Thoracic aorta (tissue), 2 donors: ENCODE measurements at regions not wholly inside any gene's neighbourhood (a gene's known extent, or its start where the extent isn't known, plus 50 kb on each side); places are given as distances from the start of the nearest gene placed in this dataset.

Experiments used
- ATAC-seq: fragments of 150-250 bp; one replicate; pipeline ENCODE4 v1.8.0; 2017; ENCODE audit warnings: low read depth; ENCODE audit not compliant: insufficient number of reproducible peaks, low FRiP score
- DNase-seq: peaks from one replicate; pipeline ENCODE4 v3.0.0-alpha.2; 2020; ENCODE audit warnings: low spot score
- H3K27ac ChIP-seq, 2 donors: fragments of 200-600 bp; sonication (generic); 1 replicate in 1 of 2; 2 replicates in 1 of 2; pipeline ENCODE4 v1.5.1; 2016; ENCODE audit warnings: mild to moderate bottlenecking in 2 of 2, moderate library complexity in 2 of 2
- H3K27me3 ChIP-seq: fragments of 200-600 bp; sonication (generic); replicated peaks from 2 replicates; pipeline ENCODE4 v1.6.0; 2016; ENCODE audit warnings: mild to moderate bottlenecking; ENCODE audit not compliant: insufficient read depth
- H3K36me3 ChIP-seq: fragments of 200-600 bp; sonication (generic); one replicate; pipeline ENCODE4 v1.5.1; 2016
- H3K4me1 ChIP-seq, 2 donors: fragments of 200-600 bp; sonication (generic); 1 replicate in 1 of 2; 2 replicates in 1 of 2; pipeline versions ENCODE4 v1.5.1 to v1.6.0; 2016; ENCODE audit warnings: low read depth in 2 of 2, mild to moderate bottlenecking in 1 of 2; ENCODE audit not compliant: control insufficient read depth in 1 of 2
- H3K4me3 ChIP-seq: fragments of 200-600 bp; sonication (generic); 2 replicates; pipeline ENCODE4 v1.5.1; 2016; ENCODE audit warnings: mild to moderate bottlenecking
- H3K9me3 ChIP-seq: fragments of 200-600 bp; sonication (generic); 2 replicates; pipeline ENCODE4 v1.5.1; 2016
- CTCF ChIP-seq: fragments of 200-600 bp; sonication (generic); IDR thresholded peaks from one replicate; pipeline ENCODE4 v1.5.1; 2019; ENCODE audit warnings: antibody characterized with exemption

DNA sequence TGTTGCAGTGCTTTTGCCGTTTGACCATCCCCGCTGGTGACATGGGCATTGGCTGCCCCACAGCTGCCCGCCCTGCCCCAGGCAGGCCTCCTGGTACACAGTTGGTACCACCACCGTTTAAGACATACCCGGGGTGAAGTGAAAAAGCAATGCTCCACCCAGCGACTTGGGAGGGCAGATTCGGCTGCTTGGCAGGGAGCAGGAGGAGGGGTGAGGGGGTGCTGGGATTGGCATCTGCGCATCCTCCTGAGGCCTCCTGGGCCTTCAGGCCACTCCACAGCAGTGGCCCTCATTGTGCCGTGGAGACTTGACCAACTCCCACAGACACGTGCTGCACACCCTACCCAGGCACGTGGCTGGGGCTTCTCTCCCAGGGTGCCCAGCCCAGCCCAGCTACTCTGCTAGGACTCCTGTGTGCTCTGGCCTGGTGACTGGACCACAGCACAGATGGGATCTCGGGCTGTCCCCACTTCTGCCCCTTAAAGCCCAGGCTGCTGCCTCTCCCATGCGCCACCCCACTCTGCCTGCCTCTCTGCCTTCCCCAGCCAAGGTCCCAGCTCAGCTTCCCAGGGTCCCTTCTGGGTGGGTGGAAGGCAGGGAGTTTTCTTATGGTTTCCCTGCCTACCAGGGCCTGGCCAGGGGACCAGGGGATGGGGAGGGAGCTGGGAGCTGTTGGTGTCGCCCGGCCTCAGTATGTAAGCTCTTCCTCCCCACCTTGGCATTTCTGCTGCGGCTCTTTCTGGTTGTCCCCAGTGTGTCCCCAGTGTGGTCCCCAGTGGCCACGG lies 157.0 kb upstream of the HS6ST1 start:
- Histone ChIP-seq H3K27ac (no peak overlapping the region), H3K9me3 (no peaks in the 10 kb centered on the region), H3K4me3 (no peak overlapping the region), H3K36me3 (no peaks in the 10 kb centered on the region), H3K4me1 (peaks cover 0 to 12% of the 10 kb centered on the region in 2 donors), H3K27me3 (no peaks in the 10 kb centered on the region)
- ATAC-seq (no peak), DNase-seq (no peak)
- no peak for TF ChIP-seq CTCF

- TF ChIP-seq CTCF = no peak
- Histone ChIP-seq H3K9me3 (no peaks in the 10 kb centered on the region), H3K27ac (no peak overlapping the region), H3K4me1 (peaks cover 0 to 12% of the 10 kb centered on the region in 2 donors), H3K4me3 (no peak overlapping the region), H3K36me3 (no peaks in the 10 kb centered on the region), H3K27me3 (no peaks in the 10 kb centered on the region)
- no peak for ATAC-seq
- no peak for DNase-seq
Measured at GRCh38 chr2:128477026-128477820, 158.6 kb upstream of the HS6ST1 start.

DNA sequence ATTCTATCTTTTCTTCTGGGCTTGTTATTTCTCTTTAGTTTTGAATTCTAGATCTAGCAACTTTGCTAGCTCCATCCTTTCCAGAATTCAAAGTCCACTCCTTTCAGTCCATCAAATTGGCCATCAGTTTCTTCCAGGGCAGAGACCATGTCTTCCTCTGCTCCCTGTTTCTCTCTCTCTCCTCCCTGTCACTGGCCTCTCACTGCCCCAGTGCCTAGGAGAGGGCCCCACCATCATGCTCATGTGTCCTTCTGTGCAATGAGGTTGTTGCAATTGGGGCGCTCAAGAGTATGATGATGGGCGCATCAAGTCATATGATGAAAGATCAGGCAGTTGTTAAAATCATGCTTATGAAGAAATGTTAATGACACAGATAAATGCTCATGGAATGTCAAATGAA lies 159.2 kb upstream of the HS6ST1 start:
- peaks cover 0 to 12% of the 10 kb centered on the region in 2 donors for H3K4me1 ChIP-seq
- H3K27me3 ChIP-seq = no peaks in the 10 kb centered on the region
- no peak for ATAC-seq
- H3K9me3 ChIP-seq = no peaks in the 10 kb centered on the region
- H3K27ac ChIP-seq = no peak overlapping the region
- TF ChIP-seq CTCF = no peak
- no peak for DNase-seq
- H3K4me3 ChIP-seq = no peak overlapping the region
- H3K36me3 ChIP-seq = no peaks in the 10 kb centered on the region

DNA sequence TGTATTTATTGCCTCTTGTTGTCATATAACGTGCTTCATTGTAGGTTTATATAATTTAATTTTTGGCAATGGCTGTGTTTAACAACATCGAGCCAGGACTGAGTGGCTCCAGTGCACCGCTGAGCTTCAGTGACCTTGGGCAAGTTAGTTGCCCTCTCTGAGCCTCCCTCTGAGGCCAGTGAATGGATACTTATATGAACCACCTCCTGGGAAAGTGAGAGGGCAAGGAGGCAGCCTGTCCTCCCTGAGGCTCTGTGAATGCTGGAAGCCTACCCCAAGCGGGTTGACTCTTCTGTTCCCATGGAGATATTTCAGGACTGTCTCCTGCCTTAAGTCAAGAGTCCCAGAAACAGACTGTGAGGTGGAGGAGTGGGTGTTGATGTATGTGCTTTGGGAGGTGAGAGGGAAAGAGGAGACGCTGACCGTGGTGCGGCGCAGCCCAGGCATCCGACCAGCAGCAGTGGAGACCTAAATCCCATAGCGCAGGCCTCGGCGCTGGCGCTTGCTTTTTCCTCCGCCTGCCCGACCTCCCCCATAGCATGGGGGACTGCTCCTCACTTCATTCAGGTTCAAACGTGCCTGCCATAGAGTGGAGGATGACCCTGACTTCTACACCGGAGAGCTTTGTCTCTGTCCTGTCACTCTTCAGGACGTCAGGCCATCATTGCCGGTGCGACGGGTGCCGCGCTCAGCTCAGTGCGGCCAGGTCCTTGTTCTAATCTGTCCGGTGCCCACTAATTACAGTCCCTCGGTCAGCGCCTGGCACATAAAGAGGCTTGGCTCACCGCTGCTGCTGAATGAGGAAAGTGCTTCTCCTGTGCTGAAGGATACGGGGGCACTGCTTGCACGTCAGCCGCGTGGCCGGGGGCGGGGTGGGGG lies 167.3 kb upstream of the HS6ST1 start:
- no peaks in the 10 kb centered on the region for H3K4me1 ChIP-seq
- H3K9me3 ChIP-seq = no peaks in the 10 kb centered on the region
- no peak for ATAC-seq
- no peaks in the 10 kb centered on the region for H3K27me3 ChIP-seq
- no peak overlapping the region for H3K4me3 ChIP-seq
- TF ChIP-seq CTCF = no peak
- H3K36me3 ChIP-seq = no peaks in the 10 kb centered on the region
- H3K27ac ChIP-seq = no peak overlapping the region
- no peak for DNase-seq
